ENCODE measurements at regions not wholly inside any gene's neighbourhood (a gene's known extent, or its start where the extent isn't known, plus 50 kb on each side); places are given as distances from the start of the nearest gene placed in this dataset.
"Not testable (repeated sequence)": the region's sequence is repeated elsewhere in the genome, so short reads cannot be mapped to it uniquely, and the experiment has no call there.

DNA sequence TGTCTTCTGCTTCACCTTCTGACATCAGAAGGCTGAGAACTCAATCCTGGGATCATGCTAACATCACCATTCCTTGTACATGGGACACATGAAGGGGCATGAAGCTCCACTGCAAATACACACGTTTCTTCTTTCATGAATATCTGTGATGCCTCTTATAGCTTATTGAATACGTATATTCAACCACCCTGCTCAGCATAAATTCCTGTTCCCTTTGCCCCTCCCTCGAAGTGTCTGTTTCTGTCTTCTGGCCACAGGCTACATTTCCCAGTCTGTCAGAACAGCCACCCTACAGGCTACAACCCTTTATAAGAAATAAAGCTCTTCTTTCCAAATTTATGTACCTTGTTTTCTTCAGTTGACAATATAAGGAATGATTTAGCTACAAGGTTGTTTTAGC, 201.3 kb upstream of the STS start:
- DNase-seq: no peak
- Mint-ChIP-seq H3K9me3 (peaks cover 7 to 8% of the 10 kb centered on the region in 2 donors), H3K27me3 (no peaks in the 10 kb centered on the region), H3K36me3 (peaks cover 2 to 4% of the 10 kb centered on the region in 2 donors), H3K4me3 (no peak overlapping the region), H3K4me1 (no peaks in the 10 kb centered on the region), H3K27ac (no peak overlapping the region)
- no peak for ATAC-seq (replicated peaks)

DNA sequence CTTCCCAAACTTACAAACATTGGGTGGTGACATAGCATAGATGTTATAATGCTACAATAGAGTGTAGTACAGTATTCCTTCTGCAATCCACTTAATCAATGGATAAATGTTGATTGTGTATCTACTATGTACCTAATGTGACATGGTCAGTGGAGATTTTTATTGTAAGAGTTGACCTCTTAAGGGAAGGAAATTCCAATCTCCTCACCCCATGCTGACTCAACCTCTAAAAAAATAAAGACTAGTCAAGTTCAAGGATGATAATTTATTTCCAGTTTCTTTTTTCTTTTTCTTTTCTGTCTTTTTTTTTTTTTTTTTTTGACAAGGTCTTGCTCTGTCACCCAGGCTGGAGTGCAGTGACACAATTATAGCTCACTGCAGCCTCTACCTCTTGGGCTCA, 206.5 kb upstream of the STS start:
- DNase-seq (no peak), ATAC-seq (replicated peaks) (no peak)
- Mint-ChIP-seq H3K4me3 (no peak overlapping the region), H3K27me3 (no peaks in the 10 kb centered on the region), H3K36me3 (peaks cover 2 to 4% of the 10 kb centered on the region in 2 donors), H3K4me1 (no peaks in the 10 kb centered on the region), H3K27ac (no peak overlapping the region), H3K9me3 (peaks cover 3 to 6% of the 10 kb centered on the region in 2 donors)

DNA sequence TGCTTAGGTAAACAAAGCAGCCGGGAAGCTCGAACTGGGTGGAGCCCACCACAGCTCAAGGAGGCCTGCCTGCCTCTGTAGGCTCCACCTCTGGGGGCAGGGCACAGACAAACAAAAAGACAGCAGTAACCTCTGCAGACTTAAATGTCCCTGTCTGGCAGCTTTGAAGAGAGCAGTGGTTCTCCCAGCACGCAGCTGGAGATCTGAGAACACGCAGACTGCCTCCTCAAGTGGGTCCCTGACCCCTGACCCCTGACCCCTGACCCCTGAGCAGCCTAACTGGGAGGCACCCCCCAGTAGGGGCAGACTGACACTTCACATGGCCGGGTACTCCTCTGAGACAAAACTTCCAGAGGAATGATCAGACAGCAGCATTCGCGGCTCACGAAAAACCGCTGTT, 214.6 kb upstream of the STS start:
- not testable (repeated sequence) for ATAC-seq (replicated peaks); H3K4me1 Mint-ChIP-seq; H3K4me3 Mint-ChIP-seq; H3K9me3 Mint-ChIP-seq; H3K36me3 Mint-ChIP-seq; H3K27ac Mint-ChIP-seq; DNase-seq; H3K27me3 Mint-ChIP-seq

- peaks cover 0 to 4% of the 10 kb centered on the region in 2 donors for H3K27me3 Mint-ChIP-seq
- DNase-seq: no peak
- H3K4me3 Mint-ChIP-seq: no peak overlapping the region
- H3K9me3 Mint-ChIP-seq: no peaks in the 10 kb centered on the region
- no peak overlapping the region for H3K27ac Mint-ChIP-seq
- peaks cover 0 to 2% of the 10 kb centered on the region in 2 donors for H3K36me3 Mint-ChIP-seq
- no peak for ATAC-seq (replicated peaks)
- H3K4me1 Mint-ChIP-seq: no peaks in the 10 kb centered on the region
Measured at GRCh38 chrX:6930307-6930849, 217.1 kb upstream of the STS start.

GRCh38 chrX:6924443-6925077, 223.0 kb upstream of the STS start:
- no peak overlapping the region for H3K4me3 Mint-ChIP-seq
- H3K9me3 Mint-ChIP-seq: no peaks in the 10 kb centered on the region
- H3K27me3 Mint-ChIP-seq: no peaks in the 10 kb centered on the region
- DNase-seq (no peak), ATAC-seq (replicated peaks) (no peak)
- no peaks in the 10 kb centered on the region for H3K36me3 Mint-ChIP-seq
- H3K27ac Mint-ChIP-seq: no peak overlapping the region
- no peaks in the 10 kb centered on the region for H3K4me1 Mint-ChIP-seq

GRCh38 chrX:6917666-6918065, 229.8 kb upstream of the STS start:
- Mint-ChIP-seq H3K36me3 (no peaks in the 10 kb centered on the region), H3K4me1 (no peaks in the 10 kb centered on the region), H3K4me3 (no peak overlapping the region), H3K9me3 (no peaks in the 10 kb centered on the region), H3K27ac (no peak overlapping the region), H3K27me3 (no peaks in the 10 kb centered on the region)
- DNase-seq (no peak), ATAC-seq (replicated peaks) (no peak)

DNA sequence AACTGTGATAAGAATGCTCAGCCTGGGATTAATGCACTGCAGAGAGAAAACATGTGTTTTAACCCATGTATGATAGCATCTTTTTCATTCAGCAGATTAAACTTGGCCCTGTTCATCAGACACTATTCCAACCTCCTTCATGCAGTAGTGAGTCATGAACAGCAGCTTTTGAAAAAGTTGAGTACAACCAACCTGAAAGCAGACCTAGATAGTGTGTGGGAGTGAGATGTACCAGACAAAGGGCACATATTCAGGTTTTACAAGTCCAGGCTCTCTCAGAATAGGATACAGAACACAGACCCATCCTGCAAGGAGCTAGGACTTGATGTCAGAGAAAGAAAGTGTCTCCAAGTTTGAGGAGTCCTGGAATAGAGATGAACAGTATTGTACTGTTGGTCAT, 237.3 kb upstream of the STS start:
- Mint-ChIP-seq H3K27me3 (no peaks in the 10 kb centered on the region), H3K27ac (no peak overlapping the region), H3K4me3 (no peak overlapping the region), H3K9me3 (no peaks in the 10 kb centered on the region), H3K4me1 (peaks cover 7% of the 10 kb centered on the region in 2 donors), H3K36me3 (no peaks in the 10 kb centered on the region)
- ATAC-seq (replicated peaks): peak in 1 of 2 donors; percentile 59
- DNase-seq: no peak

- H3K36me3 Mint-ChIP-seq: no peaks in the 10 kb centered on the region
- H3K4me1 Mint-ChIP-seq: peaks cover 7% of the 10 kb centered on the region in 2 donors
- DNase-seq (no peak), ATAC-seq (replicated peaks) (no peak)
- H3K4me3 Mint-ChIP-seq: no peak overlapping the region
- no peak overlapping the region for H3K27ac Mint-ChIP-seq
- no peaks in the 10 kb centered on the region for H3K27me3 Mint-ChIP-seq
- H3K9me3 Mint-ChIP-seq: no peaks in the 10 kb centered on the region
Measured at GRCh38 chrX:6909396-6909795, 238.1 kb upstream of the STS start.

DNA sequence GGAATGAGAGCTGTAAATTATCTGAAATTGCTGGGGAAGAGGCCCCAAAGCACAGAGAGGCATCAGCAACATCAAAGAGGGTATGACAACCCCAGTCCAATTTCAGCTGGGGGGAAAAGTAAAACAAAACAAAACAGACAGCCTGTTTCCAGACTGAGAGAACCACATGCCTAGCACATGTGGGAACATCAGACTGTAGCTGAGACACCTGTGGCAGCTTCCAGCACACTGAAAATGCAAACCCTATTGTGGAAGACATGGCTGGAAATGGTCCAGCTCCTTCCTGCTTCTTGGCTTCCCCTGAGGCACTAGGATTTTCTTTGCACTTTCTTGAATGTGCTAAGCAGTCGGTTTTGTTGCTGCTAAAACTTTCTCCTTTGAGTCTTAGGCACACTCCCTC, 240.9 kb upstream of the STS start:
- H3K36me3 Mint-ChIP-seq: no peaks in the 10 kb centered on the region
- no peak for ATAC-seq (replicated peaks)
- H3K4me3 Mint-ChIP-seq: no peak overlapping the region
- peaks cover 7% of the 10 kb centered on the region in 2 donors for H3K4me1 Mint-ChIP-seq
- no peak overlapping the region for H3K27ac Mint-ChIP-seq
- no peaks in the 10 kb centered on the region for H3K27me3 Mint-ChIP-seq
- H3K9me3 Mint-ChIP-seq: no peaks in the 10 kb centered on the region
- no peak for DNase-seq

GRCh38 chrX:6904156-6904555, 243.4 kb upstream of the STS start:
- H3K4me3 Mint-ChIP-seq: no peak overlapping the region
- ATAC-seq (replicated peaks): no peak

DNA sequence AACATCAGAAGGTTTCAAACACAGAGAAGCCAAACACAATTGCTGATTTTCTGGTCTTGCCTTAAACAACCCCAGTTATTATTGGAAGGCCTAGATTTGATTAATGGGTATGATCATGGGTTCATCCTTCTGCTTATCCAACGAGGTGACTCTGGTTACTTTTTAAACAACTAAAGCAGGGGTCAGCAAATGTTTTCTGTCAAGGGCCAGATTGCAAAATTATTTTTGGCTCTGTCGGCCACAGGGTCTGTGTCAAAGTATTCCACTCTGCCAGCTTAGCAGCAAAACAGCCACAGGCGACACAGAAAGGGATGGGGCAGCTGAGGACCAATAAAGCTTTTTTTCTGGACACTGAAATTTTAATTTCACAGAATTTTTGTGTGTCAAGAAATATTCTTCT, 249.1 kb upstream of the STS start:
- Mint-ChIP-seq H3K9me3 (no peaks in the 10 kb centered on the region), H3K4me3 (no peak overlapping the region), H3K36me3 (no peaks in the 10 kb centered on the region), H3K4me1 (no peaks in the 10 kb centered on the region), H3K27me3 (no peaks in the 10 kb centered on the region), H3K27ac (no peak overlapping the region)
- ATAC-seq (replicated peaks): no peak
- DNase-seq: no peak

More at GRCh38 chrX:6904156-6904555, 243.4 kb upstream of the STS start:
- H3K9me3 Mint-ChIP-seq: no peaks in the 10 kb centered on the region
- no peaks in the 10 kb centered on the region for H3K27me3 Mint-ChIP-seq
- no peaks in the 10 kb centered on the region for H3K36me3 Mint-ChIP-seq
- DNase-seq: no peak
- H3K27ac Mint-ChIP-seq: no peak overlapping the region
- H3K4me1 Mint-ChIP-seq: no peaks in the 10 kb centered on the region

- Mint-ChIP-seq H3K27ac (no peak overlapping the region), H3K9me3 (peaks cover 4 to 6% of the 10 kb centered on the region in 2 donors), H3K4me1 (no peaks in the 10 kb centered on the region), H3K27me3 (no peaks in the 10 kb centered on the region), H3K4me3 (no peak overlapping the region), H3K36me3 (peaks cover 2 to 6% of the 10 kb centered on the region in 2 donors)
- no peak for DNase-seq
- ATAC-seq (replicated peaks): no peak
Measured at GRCh38 chrX:6891404-6891803, 256.1 kb upstream of the STS start.

- H3K4me1 Mint-ChIP-seq: no peaks in the 10 kb centered on the region
- H3K27ac Mint-ChIP-seq: no peak overlapping the region
- DNase-seq (no peak), ATAC-seq (replicated peaks) (no peak)
- H3K4me3 Mint-ChIP-seq: no peak overlapping the region
- no peaks in the 10 kb centered on the region for H3K27me3 Mint-ChIP-seq
- H3K9me3 Mint-ChIP-seq: peaks cover 4 to 6% of the 10 kb centered on the region in 2 donors
- H3K36me3 Mint-ChIP-seq: peaks cover 2 to 6% of the 10 kb centered on the region in 2 donors
Measured at GRCh38 chrX:6890544-6891261, 256.8 kb upstream of the STS start.

DNA sequence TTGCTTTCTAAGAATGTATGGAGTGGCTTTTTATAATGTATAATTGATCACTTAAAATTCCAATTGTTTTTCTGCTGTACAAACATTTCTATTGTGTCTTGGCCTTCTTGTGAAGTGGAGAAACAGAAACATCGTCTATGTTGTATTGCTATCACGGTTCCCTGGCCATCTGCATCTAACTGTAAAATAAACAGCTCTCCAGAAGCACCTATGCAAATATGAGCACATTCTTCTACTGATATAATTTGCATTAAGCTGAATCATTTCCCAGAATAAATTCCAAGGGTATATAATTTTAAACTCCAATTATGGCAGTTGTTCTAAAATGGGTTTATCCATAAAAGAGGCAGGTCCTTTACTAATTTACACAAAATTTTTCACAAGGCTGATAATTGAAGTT, 261.6 kb upstream of the STS start:
- Mint-ChIP-seq H3K27ac (no peak overlapping the region), H3K4me3 (no peak overlapping the region), H3K36me3 (no peaks in the 10 kb centered on the region), H3K27me3 (no peaks in the 10 kb centered on the region), H3K9me3 (no peaks in the 10 kb centered on the region), H3K4me1 (no peaks in the 10 kb centered on the region)
- ATAC-seq (replicated peaks): no peak
- DNase-seq: no peak

- H3K27me3 Mint-ChIP-seq: no peaks in the 10 kb centered on the region
Measured at GRCh38 chrX:6885396-6885795, 262.1 kb upstream of the STS start.

More at GRCh38 chrX:6885396-6885795, 262.1 kb upstream of the STS start:
- ATAC-seq (replicated peaks): no peak
- H3K27ac Mint-ChIP-seq: no peak overlapping the region
- no peaks in the 10 kb centered on the region for H3K4me1 Mint-ChIP-seq
- H3K9me3 Mint-ChIP-seq: no peaks in the 10 kb centered on the region
- no peak for DNase-seq
- no peaks in the 10 kb centered on the region for H3K36me3 Mint-ChIP-seq
- no peak overlapping the region for H3K4me3 Mint-ChIP-seq

Data from stimulated activated naive B cell treated with anti-CD40 and anti-IgM and Interleukin-4, amounts not matched to agents 10 μg/mL and 1 μg/mL and 100 μg/mL, for 72 hours (primary cell).